NCI-H524 treated with DMSO at 0.1 percent for 48 hours (cell line): ENCODE measurements at regions not wholly inside any gene's neighbourhood (a gene's known extent, or its start where the extent isn't known, plus 50 kb on each side); places are given as distances from the start of the nearest gene placed in this dataset.

Experiments used
- DNase-seq: peaks from one replicate; lab custom pipeline; 2025; lab: John Stamatoyannopoulos, UW

DNA sequence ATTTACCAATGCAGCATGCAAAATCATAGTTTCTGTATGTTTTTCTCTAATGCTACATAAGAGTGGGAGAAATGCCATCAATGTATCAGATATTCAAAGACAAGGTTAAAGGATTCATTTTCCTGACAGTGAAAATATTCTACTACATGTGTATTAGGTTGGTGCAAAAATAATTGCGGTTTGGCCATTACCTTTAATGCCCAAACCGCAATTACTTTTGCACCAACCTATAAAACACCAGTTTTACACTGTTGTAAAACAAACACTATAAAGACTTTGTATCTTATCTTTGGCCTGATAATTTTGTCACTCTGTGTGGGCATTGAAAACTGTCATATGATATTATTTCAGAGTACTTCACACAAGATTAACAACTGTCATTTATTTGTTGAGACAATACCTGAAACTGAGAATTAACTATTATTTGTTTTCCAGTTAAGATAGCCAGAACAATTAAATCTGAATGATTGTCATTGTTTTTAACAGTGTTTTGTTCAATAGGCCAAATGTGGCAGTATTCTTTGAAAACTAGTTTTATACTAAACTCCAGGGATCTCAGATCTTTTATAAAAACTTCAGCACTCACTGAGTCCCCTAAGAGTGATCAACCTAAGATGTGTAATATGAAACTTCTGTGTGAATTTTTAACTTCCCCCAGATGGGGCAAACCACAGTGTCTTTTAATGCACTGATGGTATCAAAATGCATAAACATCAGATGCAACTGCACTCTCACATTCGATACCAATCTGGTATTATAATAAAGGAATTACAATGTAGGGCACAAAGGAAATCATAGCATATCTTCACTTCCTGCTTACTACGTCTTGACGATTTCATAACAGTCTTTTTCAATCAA, 53.8 kb upstream of the FBN2 start:
- DNase-seq = no peak

DNA sequence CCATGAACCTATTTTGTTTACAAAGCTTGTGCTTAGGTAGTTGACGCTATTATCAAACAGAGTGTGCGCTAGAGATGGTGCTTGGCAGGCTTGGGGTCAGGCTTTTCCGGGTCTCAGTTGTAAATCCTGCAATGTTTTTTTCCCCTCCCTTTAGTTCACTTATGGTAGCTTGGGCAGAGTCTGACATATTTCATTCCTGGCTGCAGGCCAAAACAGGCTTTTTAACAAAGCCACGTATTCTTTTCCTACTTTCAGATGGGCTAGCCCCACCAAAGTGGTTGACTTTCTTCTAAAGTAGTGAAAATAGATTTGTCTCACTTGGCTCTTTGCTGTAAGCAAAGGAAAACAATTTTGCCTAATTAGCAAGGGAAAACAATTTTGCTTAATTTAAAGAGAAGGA, 58.0 kb upstream of the FBN2 start:
- DNase-seq = no peak

GRCh38 chr5:128597156-128597555, 59.1 kb upstream of the FBN2 start:
- no peak for DNase-seq

DNA sequence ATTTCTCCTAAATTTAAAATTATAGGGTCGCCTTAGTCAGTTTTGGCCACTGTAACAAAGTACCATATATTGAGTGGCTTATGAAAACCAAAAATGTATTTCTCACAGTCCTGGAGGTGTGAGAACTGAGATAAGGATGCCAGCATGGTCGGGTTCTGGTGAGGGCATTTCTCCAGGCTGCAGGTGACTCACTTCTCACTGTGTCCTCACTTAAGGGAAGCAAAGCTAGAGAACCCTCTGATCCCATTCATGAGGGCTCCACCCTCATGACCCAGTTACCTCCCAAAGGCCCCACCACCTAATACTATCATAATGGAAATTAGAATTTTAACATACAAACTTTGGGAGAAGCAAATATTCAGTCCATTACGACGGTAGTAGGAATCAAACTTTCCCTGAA, 75.1 kb upstream of the FBN2 start:
- DNase-seq = no peak

DNA sequence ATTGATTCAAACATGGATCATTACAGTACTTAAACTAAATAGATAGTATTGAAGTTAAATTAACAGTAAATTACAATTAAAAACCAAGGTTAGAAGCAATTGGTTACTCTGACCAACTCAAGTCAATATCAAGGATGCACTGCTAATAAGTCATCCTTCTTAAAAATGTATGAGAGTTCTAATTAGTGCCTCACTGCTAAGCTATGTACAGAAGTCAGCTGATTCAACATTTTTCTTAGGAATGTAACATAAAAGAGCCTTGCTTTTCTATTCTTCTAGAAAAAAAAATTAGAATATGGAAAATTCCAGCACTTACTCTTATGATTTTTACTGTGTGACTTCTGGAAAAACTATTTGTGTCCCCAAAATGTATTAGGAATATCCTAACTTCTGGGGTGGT, 75.7 kb upstream of the FBN2 start:
- no peak for DNase-seq

GRCh38 chr5:128615578-128615977, 77.5 kb upstream of the FBN2 start:
- no peak for DNase-seq

GRCh38 chr5:128626536-128627090, 88.6 kb upstream of the FBN2 start:
- DNase-seq = no peak

- DNase-seq = no peak
Measured at GRCh38 chr5:128627939-128628338, 89.9 kb upstream of the FBN2 start.

- no peak for DNase-seq
Measured at GRCh38 chr5:128629157-128629556, 91.1 kb upstream of the FBN2 start.

DNA sequence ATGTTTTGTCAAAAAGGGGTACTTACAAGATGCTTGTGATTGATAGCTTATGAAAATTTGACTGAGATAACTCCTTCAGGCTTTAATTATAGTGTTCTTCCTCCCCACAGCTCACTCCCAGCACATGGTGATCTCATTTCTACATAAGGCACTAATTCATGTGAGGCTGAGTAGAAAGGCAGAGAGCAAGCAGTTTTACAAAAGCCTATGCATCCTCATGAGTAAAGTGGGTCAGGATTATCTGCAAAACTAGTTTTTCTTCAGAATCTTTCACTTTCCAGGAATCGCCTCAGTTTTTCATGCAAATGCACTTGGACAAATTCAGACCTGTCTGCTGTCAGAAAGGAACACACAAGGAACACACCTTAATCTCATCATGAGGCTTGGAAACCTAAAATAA, 92.1 kb upstream of the FBN2 start:
- DNase-seq = no peak

DNA sequence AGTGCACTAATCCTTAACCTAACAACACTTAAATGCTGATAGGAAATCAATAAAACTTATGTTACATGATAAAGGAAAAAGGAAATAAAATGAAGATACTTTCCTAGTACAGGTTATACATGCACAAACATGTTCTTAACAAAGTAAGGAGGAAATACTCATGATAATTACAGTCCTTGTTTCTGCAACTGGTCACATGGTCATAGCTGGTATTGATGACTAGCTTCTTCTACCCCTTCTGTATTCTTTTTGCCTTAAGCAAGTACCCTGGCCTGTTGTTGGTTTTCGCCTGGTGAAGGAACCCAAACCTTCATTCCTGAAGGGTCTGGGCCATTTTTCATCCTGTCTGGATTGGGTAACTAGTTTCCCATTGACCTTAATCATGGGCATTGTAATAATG, 93.7 kb upstream of the FBN2 start:
- DNase-seq = no peak

- DNase-seq = no peak
Measured at GRCh38 chr5:128632264-128632663, 94.2 kb upstream of the FBN2 start.

GRCh38 chr5:128633901-128634300, 95.9 kb upstream of the FBN2 start:
- no peak for DNase-seq

- DNase-seq = no peak
Measured at GRCh38 chr5:128635379-128635778, 97.3 kb upstream of the FBN2 start.

- DNase-seq = no peak
Measured at GRCh38 chr5:128636361-128636760, 98.3 kb upstream of the FBN2 start.

DNA sequence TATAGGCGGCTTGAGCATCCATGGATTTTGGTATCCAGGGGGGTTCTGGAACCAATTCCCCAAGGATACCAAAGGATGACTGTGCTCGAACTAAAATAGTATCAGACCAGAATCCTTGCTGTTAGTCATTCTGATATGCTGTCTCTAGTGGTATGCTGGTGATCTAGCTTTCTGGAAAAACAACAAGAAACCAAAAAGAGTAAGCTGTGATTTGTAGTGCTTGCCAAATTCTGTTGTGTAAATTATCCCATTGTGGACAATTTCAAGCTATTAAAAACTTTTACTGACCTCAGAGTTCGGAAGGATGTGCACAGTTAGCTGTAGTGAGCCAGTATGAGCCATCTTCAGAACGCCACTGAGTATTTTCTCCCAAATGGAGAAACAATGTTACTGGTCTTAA, 99.0 kb upstream of the FBN2 start:
- DNase-seq = no peak

- peak; percentile 14 for DNase-seq
Measured at GRCh38 chr5:128641861-128642260, 103.8 kb upstream of the FBN2 start.

- DNase-seq = no peak
Measured at GRCh38 chr5:128644863-128645262, 106.8 kb upstream of the FBN2 start.

- no peak for DNase-seq
Measured at GRCh38 chr5:128645581-128645980, 107.5 kb upstream of the FBN2 start.

DNA sequence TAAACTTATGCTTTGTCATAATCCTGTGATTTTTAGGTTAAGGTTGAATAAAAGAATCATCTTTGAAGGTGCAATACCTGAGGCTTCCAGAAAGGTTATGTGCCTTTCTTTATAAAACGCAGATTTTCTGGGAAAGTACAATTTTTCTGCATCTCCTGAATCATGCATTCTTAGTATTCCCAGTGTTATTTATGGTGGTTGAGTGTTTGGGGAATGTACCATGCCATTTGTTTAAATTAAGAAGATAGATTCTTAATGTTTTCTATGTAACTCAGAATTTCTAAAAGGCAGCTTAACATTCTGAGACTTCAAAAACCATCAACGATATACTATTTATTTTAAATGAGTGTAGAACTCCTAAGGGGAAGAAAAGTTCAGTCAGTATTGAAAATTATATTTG, 108.1 kb upstream of the FBN2 start:
- DNase-seq = no peak

DNA sequence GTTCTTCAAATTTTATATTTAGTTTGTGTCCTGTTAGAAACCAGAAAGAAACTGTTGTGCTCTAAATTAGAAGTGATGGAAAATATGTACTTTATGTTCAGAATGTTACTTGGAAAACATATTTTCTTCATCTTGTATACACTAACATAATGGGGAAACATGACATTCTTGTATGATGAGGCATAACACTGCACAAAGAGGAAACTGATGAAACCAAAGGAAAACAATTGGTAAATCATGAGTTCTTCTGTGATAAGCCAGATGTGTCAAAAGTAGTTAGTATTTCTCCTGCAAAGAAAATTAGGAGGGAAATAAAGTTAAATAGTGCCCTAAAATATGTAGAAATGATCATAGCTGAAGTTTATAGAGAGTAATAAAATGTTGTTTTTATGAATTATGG, 111.1 kb upstream of the FBN2 start:
- no peak for DNase-seq

DNA sequence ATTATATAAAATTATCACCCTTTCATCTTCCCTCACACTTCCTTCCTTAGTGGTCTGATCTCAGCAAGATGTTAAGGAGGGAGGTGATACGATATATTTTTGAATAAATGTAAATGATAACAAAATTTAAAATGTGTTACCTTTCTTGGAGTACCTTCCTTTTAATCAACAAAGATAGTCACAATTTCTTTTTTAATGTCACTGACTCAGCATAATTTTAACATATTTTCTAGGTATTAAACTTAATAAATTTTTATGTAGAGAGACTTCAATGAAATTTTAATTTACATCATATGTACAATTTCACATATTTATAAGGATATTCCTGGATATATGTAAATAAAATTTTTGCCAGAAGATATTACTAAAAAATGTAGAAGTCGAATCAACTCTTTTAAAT, 125.0 kb upstream of the FBN2 start:
- DNase-seq = no peak

DNA sequence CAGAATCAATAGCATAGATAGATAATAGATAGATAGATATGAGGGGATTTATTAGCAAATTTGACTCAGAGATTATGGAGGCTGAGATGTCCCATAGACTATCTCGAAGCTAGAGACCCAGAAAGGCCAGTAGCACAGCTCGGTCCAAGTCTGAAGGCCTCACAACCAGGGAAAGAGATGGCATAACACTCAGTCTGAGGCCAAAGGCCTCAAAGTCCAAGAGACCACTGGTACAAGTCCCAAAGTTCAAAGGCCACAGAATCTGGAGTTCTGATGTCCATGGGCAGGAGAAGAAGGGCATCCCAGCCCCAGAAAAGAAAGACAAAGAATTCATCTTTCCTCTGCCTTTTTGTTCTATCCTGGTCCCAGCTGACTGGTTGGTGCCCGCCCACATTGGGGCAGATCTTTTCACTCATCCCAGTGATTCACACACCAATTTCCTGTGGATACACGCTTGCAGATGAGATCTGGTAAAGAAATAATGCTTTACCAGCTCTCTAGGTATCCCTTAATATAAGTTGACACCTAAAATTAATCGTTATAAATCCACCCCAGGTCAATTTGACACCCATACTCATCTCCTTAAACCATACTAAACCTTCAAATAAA, 127.8 kb upstream of the FBN2 start:
- no peak for DNase-seq

- no peak for DNase-seq
Measured at GRCh38 chr5:128667152-128667551, 129.1 kb upstream of the FBN2 start.
